DOHH2 (cell line): ENCODE measurements at regions not wholly inside any gene's neighbourhood (a gene's known extent, or its start where the extent isn't known, plus 50 kb on each side); places are given as distances from the start of the nearest gene placed in this dataset.

ENCODE experiments used
- CTCF ChIP-seq: fragments of 200-600 bp; sonication (generic); IDR thresholded peaks from one replicate; pipeline ENCODE4 v1.5.1; 2014; ENCODE audit warnings: antibody characterized with exemption, mild to moderate bottlenecking, low read depth, low read length; ENCODE audit not compliant: poor library complexity, severe bottlenecking
- EZH2phosphoT487 ChIP-seq: fragments of 200-600 bp; sonication (generic); IDR thresholded peaks from 2 replicates; pipeline ENCODE4 v1.6.1; 2017; ENCODE audit warnings: borderline replicate concordance, mild to moderate bottlenecking, antibody characterized with exemption, low read length, moderate library complexity, mixed read lengths

- TF ChIP-seq CTCF (no peak), EZH2phosphoT487 (no peak)
Observed at GRCh38 chr7:25503306-25503705, 275.0 kb upstream of the NPVF start.
